Mesendoderm (in vitro differentiated cells): ENCODE measurements at regions not wholly inside any gene's neighbourhood (a gene's known extent, or its start where the extent isn't known, plus 50 kb on each side); places are given as distances from the start of the nearest gene placed in this dataset.

ENCODE experiments used
- DNase-seq: peaks from one replicate; pipeline ENCODE4 v3.0.0; 2013
- H2AK5ac ChIP-seq: 2 replicates; pipeline ENCODE4 v1.6.1; 2013; ENCODE audit warnings: low read length, inconsistent platforms
- H2BK120ac ChIP-seq: 2 replicates; pipeline ENCODE4 v1.6.1; 2013; ENCODE audit warnings: low read depth, mild to moderate bottlenecking, low read length, moderate library complexity, mixed read lengths
- H2BK15ac ChIP-seq: replicated peaks from 2 replicates; pipeline ENCODE4 v1.6.1; 2013; ENCODE audit warnings: low read depth, mild to moderate bottlenecking, moderate library complexity
- H2BK5ac ChIP-seq: 2 replicates; pipeline ENCODE4 v1.6.1; 2013; ENCODE audit warnings: low read length, inconsistent platforms
- H3K18ac ChIP-seq: 2 replicates; pipeline ENCODE4 v1.6.1; 2013; ENCODE audit warnings: mild to moderate bottlenecking, low read length, mixed read lengths
- H3K23ac ChIP-seq: one replicate; pipeline ENCODE4 v1.6.1; 2013; ENCODE audit warnings: low read length
- H3K27ac ChIP-seq: 2 replicates; pipeline ENCODE4 v1.5.1; 2013; ENCODE audit warnings: low read depth, mild to moderate bottlenecking, inconsistent platforms, low read length, moderate library complexity
- H3K27me3 ChIP-seq: 2 replicates; pipeline ENCODE4 v1.6.1; 2013; ENCODE audit warnings: low read length, control low read depth, mild to moderate bottlenecking, inconsistent platforms; ENCODE audit not compliant: insufficient read depth, poor library complexity
- H3K36me3 ChIP-seq: 2 replicates; pipeline ENCODE4 v1.6.1; 2013; ENCODE audit warnings: low read length, inconsistent platforms; ENCODE audit not compliant: control insufficient read depth, insufficient read depth
- H3K4ac ChIP-seq: one replicate; pipeline ENCODE4 v1.6.1; 2013; ENCODE audit warnings: low read depth, mild to moderate bottlenecking, low read length, moderate library complexity
- H3K4me1 ChIP-seq: 2 replicates; pipeline ENCODE4 v1.6.1; 2013; ENCODE audit warnings: low read depth, low read length, inconsistent platforms; ENCODE audit not compliant: control insufficient read depth
- H3K4me2 ChIP-seq: 2 replicates; pipeline ENCODE4 v1.6.1; 2013; ENCODE audit warnings: low read length
- H3K4me3 ChIP-seq: 2 replicates; pipeline ENCODE4 v1.5.1; 2013; ENCODE audit warnings: mild to moderate bottlenecking, low read length
- H3K56ac ChIP-seq: one replicate; pipeline ENCODE4 v1.6.1; 2013; ENCODE audit warnings: low read length
- H3K79me1 ChIP-seq: 2 replicates; pipeline ENCODE4 v1.6.1; 2013; ENCODE audit warnings: low read length, inconsistent platforms
- H3K79me2 ChIP-seq: 2 replicates; pipeline ENCODE4 v1.6.1; 2013; ENCODE audit warnings: mild to moderate bottlenecking, low read length; ENCODE audit not compliant: control insufficient read depth, insufficient read depth
- H3K9ac ChIP-seq: 2 replicates; pipeline ENCODE4 v1.6.1; 2013; ENCODE audit warnings: low read length, inconsistent platforms
- H4K5ac ChIP-seq: one replicate; pipeline ENCODE4 v1.6.1; 2013; ENCODE audit warnings: low read length
- H4K8ac ChIP-seq: one replicate; pipeline ENCODE4 v1.6.1; 2013; ENCODE audit warnings: low read depth, mild to moderate bottlenecking, control low read depth, low read length, moderate library complexity
- WGBS: extraction: QIAGEN DNeasy Blood & Tissue Kit; methylation state at CpG from one replicate; pipeline ENCODE4 v1.1.7; 2013; ENCODE audit warnings: low lambda C conversion rate, missing lambda C conversion rate; ENCODE audit not compliant: insufficient coverage; ENCODE audit errors: extremely low coverage; 5-methylcytosine and 5-hydroxymethylcytosine counted together

GRCh38 chr13:97069050-97069815, 75.0 kb upstream of the OXGR1 start:
- Histone ChIP-seq H3K18ac (no peak overlapping the region), H3K56ac (no peak overlapping the region), H3K27me3 (no peaks in the 10 kb centered on the region), H3K79me2 (no peaks in the 10 kb centered on the region), H2BK15ac (no peak overlapping the region), H4K8ac (no peak overlapping the region), H3K36me3 (no peaks in the 10 kb centered on the region), H3K4me2 (no peak overlapping the region), H3K27ac (no peak overlapping the region), H3K23ac (no peak overlapping the region), H2BK5ac (no peak overlapping the region), H3K4me3 (no peak overlapping the region), H3K79me1 (no peaks in the 10 kb centered on the region), H2AK5ac (no peak overlapping the region), H3K4ac (no peak overlapping the region), H4K5ac (no peak overlapping the region), H2BK120ac (no peak overlapping the region), H3K9ac (no peak overlapping the region), H3K4me1 (no peaks in the 10 kb centered on the region)
- DNase-seq, result peak; percentile 5
- no CpG with 5 or more reads among the region's 8 CpGs for WGBS

GRCh38 chr13:97072297-97072696, 78.0 kb upstream of the OXGR1 start:
- H2BK120ac ChIP-seq, result no peak overlapping the region
- H3K56ac ChIP-seq, result no peak overlapping the region
- H4K8ac ChIP-seq, result no peak overlapping the region
- no peak overlapping the region for H2BK15ac ChIP-seq
- H2BK5ac ChIP-seq, result no peak overlapping the region
- no peak overlapping the region for H3K4me2 ChIP-seq
- no peaks in the 10 kb centered on the region for H3K36me3 ChIP-seq
- H3K4ac ChIP-seq, result no peak overlapping the region
- no peak overlapping the region for H3K9ac ChIP-seq
- H3K79me1 ChIP-seq, result no peaks in the 10 kb centered on the region
- H3K79me2 ChIP-seq, result no peaks in the 10 kb centered on the region
- no peak overlapping the region for H3K23ac ChIP-seq
- no CpG with 5 or more reads among the region's 2 CpGs for WGBS
- H3K18ac ChIP-seq, result no peak overlapping the region
- no peak overlapping the region for H3K4me3 ChIP-seq
- H3K27me3 ChIP-seq, result no peaks in the 10 kb centered on the region
- H4K5ac ChIP-seq, result no peak overlapping the region
- no peak overlapping the region for H3K27ac ChIP-seq
- H3K4me1 ChIP-seq, result no peaks in the 10 kb centered on the region
- DNase-seq, result no peak
- H2AK5ac ChIP-seq, result no peak overlapping the region

GRCh38 chr13:97074618-97075017, 80.3 kb upstream of the OXGR1 start:
- Histone ChIP-seq H3K27ac (no peak overlapping the region), H2AK5ac (no peak overlapping the region), H3K4me1 (no peaks in the 10 kb centered on the region), H3K4me3 (no peak overlapping the region), H3K79me1 (no peaks in the 10 kb centered on the region), H3K79me2 (no peaks in the 10 kb centered on the region), H3K36me3 (no peaks in the 10 kb centered on the region), H3K18ac (no peak overlapping the region), H3K27me3 (no peaks in the 10 kb centered on the region), H4K8ac (no peak overlapping the region), H4K5ac (no peak overlapping the region), H3K56ac (no peak overlapping the region), H2BK120ac (no peak overlapping the region), H2BK5ac (no peak overlapping the region), H3K4me2 (no peak overlapping the region), H2BK15ac (no peak overlapping the region), H3K4ac (no peak overlapping the region), H3K9ac (no peak overlapping the region), H3K23ac (no peak overlapping the region)
- no CpG with 5 or more reads among the region's 1 CpG for WGBS
- DNase-seq, result no peak

- WGBS, result no CpG with 5 or more reads among the region's 9 CpGs
- Histone ChIP-seq H3K27ac (no peak overlapping the region), H2BK5ac (no peak overlapping the region), H4K5ac (no peak overlapping the region), H3K4me2 (no peak overlapping the region), H3K23ac (no peak overlapping the region), H3K27me3 (no peaks in the 10 kb centered on the region), H2BK15ac (no peak overlapping the region), H2AK5ac (no peak overlapping the region), H2BK120ac (no peak overlapping the region), H3K4ac (no peak overlapping the region), H3K56ac (no peak overlapping the region), H3K18ac (no peak overlapping the region), H3K36me3 (no peaks in the 10 kb centered on the region), H3K4me3 (no peak overlapping the region), H3K79me2 (no peaks in the 10 kb centered on the region), H3K79me1 (no peaks in the 10 kb centered on the region), H3K4me1 (no peaks in the 10 kb centered on the region), H3K9ac (no peak overlapping the region), H4K8ac (no peak overlapping the region)
- DNase-seq, result no peak
These were observed 82.6 kb upstream of the OXGR1 start for GRCh38 chr13:97076898-97077297.

- Histone ChIP-seq H3K56ac (no peak overlapping the region), H3K4me3 (no peak overlapping the region), H3K4me2 (no peak overlapping the region), H3K23ac (no peak overlapping the region), H2BK120ac (no peak overlapping the region), H2AK5ac (no peak overlapping the region), H4K8ac (no peak overlapping the region), H2BK5ac (no peak overlapping the region), H3K27ac (no peak overlapping the region), H3K27me3 (no peaks in the 10 kb centered on the region), H3K79me2 (no peaks in the 10 kb centered on the region), H2BK15ac (no peak overlapping the region), H3K36me3 (no peaks in the 10 kb centered on the region), H3K4ac (no peak overlapping the region), H3K79me1 (no peaks in the 10 kb centered on the region), H4K5ac (no peak overlapping the region), H3K4me1 (no peaks in the 10 kb centered on the region), H3K9ac (no peak overlapping the region), H3K18ac (no peak overlapping the region)
- WGBS, result no CpG with 5 or more reads among the region's 1 CpG
- no peak for DNase-seq
These were observed 83.1 kb upstream of the OXGR1 start for GRCh38 chr13:97077341-97077740.

GRCh38 chr13:97079726-97080125, 85.5 kb upstream of the OXGR1 start:
- H3K9ac ChIP-seq, result no peak overlapping the region
- WGBS, result no CpG with 5 or more reads among the region's 1 CpG

More at GRCh38 chr13:97079726-97080125, 85.5 kb upstream of the OXGR1 start:
- Histone ChIP-seq H4K5ac (no peak overlapping the region), H3K36me3 (no peaks in the 10 kb centered on the region), H3K56ac (no peak overlapping the region), H3K79me1 (no peaks in the 10 kb centered on the region), H3K4me2 (no peak overlapping the region), H3K27ac (no peak overlapping the region), H2BK5ac (no peak overlapping the region), H4K8ac (no peak overlapping the region), H3K23ac (no peak overlapping the region), H3K18ac (no peak overlapping the region), H3K4me3 (no peak overlapping the region), H3K4ac (no peak overlapping the region), H2BK120ac (no peak overlapping the region), H3K27me3 (no peaks in the 10 kb centered on the region), H3K4me1 (no peaks in the 10 kb centered on the region), H2BK15ac (no peak overlapping the region), H2AK5ac (no peak overlapping the region), H3K79me2 (no peaks in the 10 kb centered on the region)
- no peak for DNase-seq
